Left cardiac atrium (tissue), 4 donors: ENCODE measurements at regions not wholly inside any gene's neighbourhood (a gene's known extent, or its start where the extent isn't known, plus 50 kb on each side); places are given as distances from the start of the nearest gene placed in this dataset.
A peak's percentile ranks its signal among the peaks of the same experiment; 100 is the strongest.

Experiments used
- ATAC-seq, 2 donors: fragments of 200-7000 bp; cut with Tn5 transposase; one replicate each; pipeline ENCODE4 v1.9.1; 2020; ENCODE audit warnings: mild to moderate bottlenecking in 2 of 2, moderate library complexity in 2 of 2
- DNase-seq: peaks from one replicate; pipeline ENCODE4 v3.0.0-alpha.2; 2020
- intact Hi-C, 2 donors: fragments of 100-400 bp; cut with DNase I; formaldehyde crosslinking; loops; one replicate each; pipeline versions ENCODE4 v1.14.1 to v1.15.1; 2022 to 2023
- donor health status: DM: no; HTN: yes; CAD: no.
- donor health status: DM: no; HTN: yes; CAD: no; lungs with severe emphysema.
- donor health status: DM: yes; HTN: yes; CAD: no.
- donor health status: Dilated cardiomyopathy.

- ATAC-seq (peak; percentile 61 to 84), DNase-seq (no peak)
- intact Hi-C loops = no loop called here
Observed at GRCh38 chr11:112770487-112770886, 190.7 kb upstream of the NCAM1 start.

- intact Hi-C loops = no loop called here
- no peak for DNase-seq
- ATAC-seq = no peak
Observed at GRCh38 chr11:112771851-112772250, 189.4 kb upstream of the NCAM1 start.

GRCh38 chr11:112773264-112773663, 188.0 kb upstream of the NCAM1 start:
- intact Hi-C loops = no loop called here
- ATAC-seq (no peak), DNase-seq (no peak)

- no peak for DNase-seq
- ATAC-seq = peak; percentile 27 to 45
- intact Hi-C loops = no loop called here
Observed at GRCh38 chr11:112776834-112777233, 184.4 kb upstream of the NCAM1 start.

DNA sequence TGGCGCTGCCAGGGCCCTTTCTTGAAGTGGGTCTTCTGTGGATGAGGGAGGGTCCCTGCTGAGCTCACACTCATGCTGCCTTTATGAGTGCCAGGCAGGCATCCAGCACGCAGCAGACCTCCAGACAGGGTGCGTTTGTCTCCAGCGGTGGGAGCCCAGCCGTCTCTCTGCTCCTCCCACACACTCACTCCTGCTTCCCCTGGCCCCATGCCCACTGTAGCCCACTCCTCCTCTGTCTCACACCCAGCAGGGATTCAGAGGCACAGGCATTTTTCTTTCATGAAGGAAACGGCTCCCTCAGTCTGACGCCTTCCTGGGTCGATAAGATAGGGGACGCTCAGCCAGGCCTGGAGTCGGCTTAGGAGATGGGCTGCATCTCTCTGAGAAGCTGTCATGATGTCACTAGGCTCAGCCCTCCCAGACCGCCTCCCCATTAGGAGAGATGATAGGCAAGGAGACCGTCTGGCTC, 183.9 kb upstream of the NCAM1 start:
- intact Hi-C loops = no loop called here
- DNase-seq (peak; percentile 43), ATAC-seq (peak; percentile 27 to 70)

GRCh38 chr11:112778091-112778876, 182.9 kb upstream of the NCAM1 start:
- ATAC-seq (peak; percentile 41 to 48), DNase-seq (no peak)
- intact Hi-C loops = no loop called here

- no peak for DNase-seq
- intact Hi-C loops = no loop called here
- ATAC-seq = no peak
Observed at GRCh38 chr11:112778877-112779266, 182.3 kb upstream of the NCAM1 start.

GRCh38 chr11:112780351-112781087, 180.7 kb upstream of the NCAM1 start:
- DNase-seq (peak; percentile 77), ATAC-seq (peak; percentile 57 to 75)
- intact Hi-C loops = loop anchor here in 1 of 2 donors (10.0 kb wide), 2 partner anchors 126 to 164 kb away; no protein-coding TSS in a partner anchor

DNA sequence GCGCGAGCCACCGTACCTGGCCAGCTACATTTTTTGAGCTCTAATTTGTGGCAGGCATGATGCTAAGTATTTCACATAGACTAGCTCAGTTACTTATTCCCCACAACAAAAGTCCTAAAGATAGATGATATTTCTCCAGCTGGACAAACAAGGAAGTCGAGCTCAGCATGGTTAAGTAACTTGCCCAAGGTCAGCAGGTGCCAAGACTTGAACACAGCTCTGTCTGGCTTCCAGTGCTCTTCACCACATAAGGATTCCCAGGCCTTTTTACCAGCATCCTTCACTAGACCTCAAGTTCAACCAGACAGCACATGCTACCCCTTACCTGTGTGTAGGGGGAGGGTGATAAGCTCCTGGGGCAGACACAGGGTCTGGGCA, 177.3 kb upstream of the NCAM1 start:
- ATAC-seq = no peak

DNA sequence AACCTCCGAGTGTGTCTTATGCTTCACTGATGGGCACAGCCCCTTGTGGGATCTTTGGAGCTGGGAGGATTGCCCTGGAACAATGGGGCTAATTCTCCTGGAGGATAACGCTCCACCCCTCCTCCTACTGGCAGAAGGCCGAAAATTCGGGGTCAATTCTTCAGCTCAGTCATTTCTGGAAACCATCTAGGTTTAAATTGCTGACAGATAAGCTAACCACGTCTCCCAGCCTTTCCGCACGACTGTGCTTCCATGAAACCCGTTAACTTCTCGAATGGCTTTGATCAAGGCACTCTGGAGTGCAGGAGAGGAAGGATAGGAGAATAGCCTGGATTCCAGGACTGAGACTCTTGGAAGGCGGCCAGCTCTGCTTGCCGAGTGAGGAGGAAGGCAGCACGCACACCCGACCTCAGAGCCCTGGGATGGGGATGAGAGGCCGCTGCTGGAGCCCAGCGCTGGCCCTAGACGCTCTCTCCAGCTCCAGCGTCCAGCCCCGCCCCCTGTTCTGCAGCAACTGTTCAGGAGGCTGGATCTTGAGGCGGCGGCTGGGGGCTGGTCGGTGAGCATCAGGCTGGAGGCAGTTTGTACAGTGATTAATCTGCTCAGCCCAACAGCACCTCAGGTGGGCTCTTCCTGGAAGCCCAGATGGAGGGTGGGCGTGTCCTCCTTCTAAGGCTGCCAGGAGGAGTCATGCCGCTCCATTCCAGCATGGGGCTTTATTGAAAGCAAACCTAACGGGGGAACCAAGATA, 176.7 kb upstream of the NCAM1 start:
- ATAC-seq (peak; percentile 75 to 83), DNase-seq (peak; percentile 84)
- intact Hi-C loops = loop anchor here in 1 of 2 donors (10.0 kb wide), 2 partner anchors 130 to 160 kb away; no protein-coding TSS in a partner anchor

More for the DNA sequence above, 177.3 kb upstream of the NCAM1 start:
- DNase-seq = no peak
- intact Hi-C loops = loop anchor here in 1 of 2 donors (10.0 kb wide), 2 partner anchors 129 to 161 kb away; no protein-coding TSS in a partner anchor

- no peak for DNase-seq
- peak; percentile 59 to 64 for ATAC-seq
Observed at GRCh38 chr11:112785149-112785548, 176.1 kb upstream of the NCAM1 start.

GRCh38 chr11:112785719-112786118, 175.5 kb upstream of the NCAM1 start:
- no peak for DNase-seq
- intact Hi-C loops = loop anchor here in 1 of 2 donors (10.0 kb wide), 2 partner anchors 131 to 159 kb away; no protein-coding TSS in a partner anchor
- ATAC-seq = peak; percentile 50 to 77

More at GRCh38 chr11:112785149-112785548, 176.1 kb upstream of the NCAM1 start:
- intact Hi-C loops = loop anchor here in 1 of 2 donors (10.0 kb wide), 2 partner anchors 130 to 160 kb away; no protein-coding TSS in a partner anchor

- DNase-seq (no peak), ATAC-seq (peak in 1 of 2 donors; percentile 1)
- intact Hi-C loops = loop anchor here in 1 of 2 donors (10.0 kb wide), 2 partner anchors 131 to 159 kb away; no protein-coding TSS in a partner anchor
Observed at GRCh38 chr11:112786196-112786595, 175.0 kb upstream of the NCAM1 start.

DNA sequence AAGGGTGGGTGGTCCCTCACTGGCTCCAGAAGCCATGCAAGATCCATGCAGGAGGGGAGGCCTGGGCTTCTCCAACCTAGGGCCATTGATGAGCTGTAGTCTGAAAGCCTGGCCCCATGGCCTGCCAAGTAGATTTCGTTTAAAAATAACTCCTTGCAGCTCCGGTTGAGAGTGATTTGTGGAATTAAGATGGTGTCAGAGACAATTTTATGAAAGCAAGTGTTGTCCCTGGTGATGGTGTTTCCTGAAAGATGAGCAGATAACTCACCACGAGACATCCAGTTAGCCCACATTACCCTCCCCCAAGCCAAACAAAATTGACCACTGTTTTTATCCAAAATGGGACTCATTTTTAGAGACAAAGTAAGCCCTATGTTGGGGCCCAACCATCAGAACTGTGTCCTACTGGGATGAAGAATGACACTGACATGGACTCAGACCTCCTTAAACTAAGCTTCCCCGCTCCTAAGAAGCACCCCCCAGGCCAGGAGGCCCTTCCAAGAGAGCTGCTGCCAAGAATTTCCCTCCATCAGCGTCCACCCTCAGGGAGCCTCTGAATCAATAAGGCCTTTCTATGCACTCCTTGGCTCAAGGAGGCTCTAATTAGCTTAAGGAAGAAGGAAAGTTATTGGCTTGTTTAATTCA, 174.2 kb upstream of the NCAM1 start:
- no peak for ATAC-seq
- no peak for DNase-seq
- intact Hi-C loops = loop anchor here in 1 of 2 donors (10.0 kb wide), 2 partner anchors 132 to 158 kb away; no protein-coding TSS in a partner anchor

- intact Hi-C loops = loop anchor here in 1 of 2 donors (10.0 kb wide), 2 partner anchors 135 to 155 kb away; no protein-coding TSS in a partner anchor
- ATAC-seq = no peak
- DNase-seq = no peak
Observed at GRCh38 chr11:112789481-112789880, 171.7 kb upstream of the NCAM1 start.

DNA sequence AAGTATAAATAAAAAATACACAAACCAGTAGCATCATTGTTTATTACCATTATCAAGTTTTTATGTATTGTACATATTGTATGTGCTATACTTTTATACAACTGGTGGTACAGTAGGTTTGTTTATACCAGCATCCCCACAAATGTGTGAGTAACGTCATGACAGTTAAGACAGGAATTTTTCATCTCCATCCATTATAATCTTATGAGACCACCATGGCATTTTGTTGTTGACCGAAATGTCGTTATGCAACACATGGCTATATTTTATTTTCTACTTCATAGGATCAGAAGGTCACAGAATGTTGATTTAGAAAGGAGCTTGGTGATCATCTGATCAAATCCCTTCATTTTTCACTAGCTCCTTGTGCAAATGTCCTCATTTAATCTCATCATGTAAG, 170.9 kb upstream of the NCAM1 start:
- no peak for ATAC-seq
- intact Hi-C loops = loop anchor here in 1 of 2 donors (10.0 kb wide), 1 partner anchor 205 kb away; no protein-coding TSS in a partner anchor
- DNase-seq = no peak

DNA sequence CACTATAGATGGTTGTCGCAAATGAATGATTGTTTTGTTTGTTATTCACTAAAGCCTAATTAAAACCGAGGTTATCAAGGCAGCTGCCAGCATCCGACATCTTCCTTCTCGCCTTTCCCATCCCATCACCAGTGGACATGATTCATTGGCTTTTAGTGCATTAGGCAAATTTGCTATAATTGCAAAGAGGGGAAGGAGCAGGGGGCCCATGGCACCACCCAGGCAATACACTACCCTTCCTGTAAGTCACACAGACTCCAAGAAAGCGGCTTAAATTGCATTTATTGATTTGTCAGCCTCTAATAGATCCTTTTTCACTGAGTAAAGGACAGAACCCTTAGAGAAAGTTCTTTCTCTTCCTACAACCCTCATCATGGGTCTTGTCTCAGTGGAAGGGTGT, 169.2 kb upstream of the NCAM1 start:
- intact Hi-C loops = loop anchor here in 1 of 2 donors (10.0 kb wide), 1 partner anchor 207 kb away; no protein-coding TSS in a partner anchor
- ATAC-seq (no peak), DNase-seq (no peak)

DNA sequence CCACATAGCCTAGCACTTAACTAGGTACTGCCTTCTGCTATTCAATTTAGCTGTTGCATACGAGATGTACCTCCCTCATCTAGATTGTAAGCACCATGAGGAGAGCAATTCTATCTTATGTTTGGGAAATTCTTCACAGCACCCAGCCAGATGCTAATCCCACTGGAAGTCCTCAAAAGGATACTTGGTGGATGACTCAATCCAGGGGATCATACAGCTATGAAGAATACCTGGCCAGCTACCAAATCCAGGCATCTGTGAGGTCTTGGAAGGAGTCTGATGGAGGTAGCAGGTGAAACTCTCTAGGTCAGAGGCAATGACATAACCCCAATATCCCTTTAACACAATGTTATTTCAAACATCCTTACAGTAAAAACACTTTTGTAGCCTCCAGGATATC, 167.8 kb upstream of the NCAM1 start:
- intact Hi-C loops = loop anchor here in 1 of 2 donors (10.0 kb wide), 1 partner anchor 209 kb away; no protein-coding TSS in a partner anchor
- ATAC-seq = no peak

More for the DNA sequence above, 167.8 kb upstream of the NCAM1 start:
- no peak for DNase-seq
